ENCODE measurements at regions not wholly inside any gene's neighbourhood (a gene's known extent, or its start where the extent isn't known, plus 50 kb on each side); places are given as distances from the start of the nearest gene placed in this dataset.

GRCh38 chrX:44071847-44072551, 98.8 kb upstream of the NDP start:
- no peak for TF ChIP-seq CTCF (conservative IDR thresholded peaks at IDR 0.05 in 1 of 2, IDR thresholded peaks at IDR 0.05 in 1 of 2; ENCODE audit: low read depth in 1 of 2, low read length in 2 of 2)
- no peak for TF ChIP-seq EZH2 (IDR thresholded peaks at IDR 0.05; ENCODE audit: low read length, missing control alignments)
- H3K9me3 ChIP-seq (ENCODE audit: control insufficient read depth, insufficient read depth, low read depth, low read length), result no peaks in the 10 kb centered on the region
- H3K27me3 ChIP-seq (ENCODE audit: control insufficient read depth, insufficient read depth, low read length), result no peaks in the 10 kb centered on the region
- H3K79me2 ChIP-seq (ENCODE audit: control insufficient read depth, insufficient read depth, low read length), result no peaks in the 10 kb centered on the region
- H3K27ac ChIP-seq (ENCODE audit: insufficient read depth, low read length), result no peak overlapping the region
- no peak overlapping the region for H3K4me3 ChIP-seq (replicated peaks in 1 of 4; ENCODE audit: control extremely low read depth in 1 of 4, insufficient read depth in 1 of 4, low read depth in 3 of 4, low read length in 4 of 4)
- H3K36me3 ChIP-seq (ENCODE audit: control insufficient read depth, insufficient read depth, low read length), result no peaks in the 10 kb centered on the region
- no peak overlapping the region for H2AFZ ChIP-seq (ENCODE audit: low read length)
- no peaks in the 10 kb centered on the region for H4K20me1 ChIP-seq (ENCODE audit: control insufficient read depth, extremely low read depth, insufficient read depth, low read length)
- peak overlapping the region; percentile 44 for H3K4me2 ChIP-seq (ENCODE audit: extremely low read depth, insufficient read depth, low read length)
- H3K4me1 ChIP-seq (ENCODE audit: control insufficient read depth, extremely low read depth, insufficient read depth, low read length), result peaks cover 4% of the 10 kb centered on the region
- peak; percentile 76 to 80 for DNase-seq (ENCODE audit: low read depth in 2 of 2)
- no peak overlapping the region for H3K9ac ChIP-seq (ENCODE audit: insufficient read depth, low read length)

GRCh38 chrX:44071070-44071645, 98.0 kb upstream of the NDP start:
- peak; percentile 6 to 15 for DNase-seq (ENCODE audit: low read depth in 2 of 2)
- Histone ChIP-seq H3K9ac (ENCODE audit: insufficient read depth, low read length) (no peak overlapping the region), H3K4me2 (ENCODE audit: extremely low read depth, insufficient read depth, low read length) (no peak overlapping the region), H3K9me3 (ENCODE audit: control insufficient read depth, insufficient read depth, low read depth, low read length) (no peaks in the 10 kb centered on the region), H3K27ac (ENCODE audit: insufficient read depth, low read length) (no peak overlapping the region), H4K20me1 (ENCODE audit: control insufficient read depth, extremely low read depth, insufficient read depth, low read length) (no peaks in the 10 kb centered on the region), H3K36me3 (ENCODE audit: control insufficient read depth, insufficient read depth, low read length) (no peaks in the 10 kb centered on the region), H3K79me2 (ENCODE audit: control insufficient read depth, insufficient read depth, low read length) (no peaks in the 10 kb centered on the region), H3K27me3 (ENCODE audit: control insufficient read depth, insufficient read depth, low read length) (no peaks in the 10 kb centered on the region), H2AFZ (ENCODE audit: low read length) (no peak overlapping the region), H3K4me1 (ENCODE audit: control insufficient read depth, extremely low read depth, insufficient read depth, low read length) (peaks cover 4% of the 10 kb centered on the region), H3K4me3 (replicated peaks in 1 of 4; ENCODE audit: control extremely low read depth in 1 of 4, insufficient read depth in 1 of 4, low read depth in 3 of 4, low read length in 4 of 4) (no peak overlapping the region)
- TF ChIP-seq EZH2 (IDR thresholded peaks at IDR 0.05; ENCODE audit: low read length, missing control alignments) (no peak), CTCF (conservative IDR thresholded peaks at IDR 0.05 in 1 of 2, IDR thresholded peaks at IDR 0.05 in 1 of 2; ENCODE audit: low read depth in 1 of 2, low read length in 2 of 2) (no peak)

GRCh38 chrX:44068043-44068442, 94.9 kb upstream of the NDP start:
- Histone ChIP-seq H3K4me2 (ENCODE audit: extremely low read depth, insufficient read depth, low read length) (no peak overlapping the region), H3K36me3 (ENCODE audit: control insufficient read depth, insufficient read depth, low read length) (no peaks in the 10 kb centered on the region), H3K9ac (ENCODE audit: insufficient read depth, low read length) (no peak overlapping the region), H3K4me1 (ENCODE audit: control insufficient read depth, extremely low read depth, insufficient read depth, low read length) (peaks cover 4% of the 10 kb centered on the region), H4K20me1 (ENCODE audit: control insufficient read depth, extremely low read depth, insufficient read depth, low read length) (no peaks in the 10 kb centered on the region), H3K79me2 (ENCODE audit: control insufficient read depth, insufficient read depth, low read length) (no peaks in the 10 kb centered on the region), H3K27me3 (ENCODE audit: control insufficient read depth, insufficient read depth, low read length) (no peaks in the 10 kb centered on the region), H3K9me3 (ENCODE audit: control insufficient read depth, insufficient read depth, low read depth, low read length) (no peaks in the 10 kb centered on the region), H3K27ac (ENCODE audit: insufficient read depth, low read length) (no peak overlapping the region), H2AFZ (ENCODE audit: low read length) (no peak overlapping the region), H3K4me3 (replicated peaks in 1 of 4; ENCODE audit: control extremely low read depth in 1 of 4, insufficient read depth in 1 of 4, low read depth in 3 of 4, low read length in 4 of 4) (no peak overlapping the region)
- TF ChIP-seq CTCF (conservative IDR thresholded peaks at IDR 0.05 in 1 of 2, IDR thresholded peaks at IDR 0.05 in 1 of 2; ENCODE audit: low read depth in 1 of 2, low read length in 2 of 2) (no peak), EZH2 (IDR thresholded peaks at IDR 0.05; ENCODE audit: low read length, missing control alignments) (no peak)
- DNase-seq (ENCODE audit: low read depth in 2 of 2), result peak in 1 of 2 donors; percentile 4

All from fibroblast of lung (primary cell).